GM23338 (cell line): ENCODE measurements at regions not wholly inside any gene's neighbourhood (a gene's known extent, or its start where the extent isn't known, plus 50 kb on each side); places are given as distances from the start of the nearest gene placed in this dataset.

Experiments
- CREB1 ChIP-seq: fragments of 250-450 bp; sonication (Bioruptor Pico); IDR thresholded peaks from 2 replicates; pipeline ENCODE4 v1.5.0; 2020; ENCODE audit warnings: low read depth, mild to moderate bottlenecking, moderate library complexity
- EZH2 ChIP-seq: fragments of 200-600 bp; sonication (generic); IDR thresholded peaks from one replicate; pipeline ENCODE4 v1.8.0; 2017; ENCODE audit warnings: antibody characterized with exemption, mild to moderate bottlenecking, low read depth; ENCODE audit not compliant: unreplicated experiment
- EZH2phosphoT487 ChIP-seq: fragments of 200-600 bp; sonication (generic); IDR thresholded peaks from one replicate; pipeline ENCODE4 v1.8.1; 2018; ENCODE audit warnings: antibody characterized with exemption; ENCODE audit not compliant: unreplicated experiment
- JUNB ChIP-seq: IDR thresholded peaks from one replicate; pipeline ENCODE4 v1.6.1; 2016; ENCODE audit warnings: antibody characterized with exemption; ENCODE audit not compliant: unreplicated experiment
- NANOG ChIP-seq: IDR thresholded peaks from 2 replicates; pipeline ENCODE4 v1.6.1; 2016; ENCODE audit warnings: antibody characterized with exemption, borderline replicate concordance
- POLR2AphosphoS5 ChIP-seq: IDR thresholded peaks from 2 replicates; pipeline ENCODE4 v1.6.1; 2016; ENCODE audit warnings: antibody characterized with exemption, low read depth
- STAT1 ChIP-seq: IDR thresholded peaks from one replicate; pipeline ENCODE4 v1.6.1; 2016; ENCODE audit warnings: antibody characterized with exemption; ENCODE audit not compliant: unreplicated experiment
- ZNF114 ChIP-seq: fragments of 250-450 bp; sonication (Bioruptor Pico); IDR thresholded peaks from 2 replicates; pipeline ENCODE4 v1.5.0; 2020; ENCODE audit warnings: mild to moderate bottlenecking, moderate library complexity
- ZNF331 ChIP-seq: fragments of 250-450 bp; sonication (Bioruptor Pico); IDR thresholded peaks from 2 replicates; pipeline ENCODE4 v1.5.0; 2020; ENCODE audit warnings: low read depth, mild to moderate bottlenecking, moderate library complexity
- TF ChIP-seq, protein P1 (sequence below), 2 experiments: fragments of 200-600 bp in 1 of 2; sonication (generic) in 1 of 2; conservative IDR thresholded peaks; 2 replicates each; pipeline versions ENCODE4 v1.5.1 to v1.6.1; 2016 to 2017; ENCODE audit warnings: antibody characterized with exemption in 2 of 2, low read depth in 2 of 2, mild to moderate bottlenecking in 2 of 2, moderate library complexity in 1 of 2
- TF ChIP-seq, protein P2 (sequence below): IDR thresholded peaks from one replicate; pipeline ENCODE4 v1.6.1; 2018; ENCODE audit warnings: antibody characterized with exemption; ENCODE audit not compliant: unreplicated experiment
- TF ChIP-seq, protein P3 (sequence below): IDR thresholded peaks from 2 replicates; pipeline ENCODE4 v1.6.1; 2016; ENCODE audit warnings: antibody characterized with exemption
- TF ChIP-seq, protein P4 (sequence below): fragments of 250-450 bp; sonication (Bioruptor Pico); IDR thresholded peaks from 2 replicates; pipeline ENCODE4 v1.5.0; 2020; ENCODE audit warnings: mild to moderate bottlenecking, moderate library complexity

DNA sequence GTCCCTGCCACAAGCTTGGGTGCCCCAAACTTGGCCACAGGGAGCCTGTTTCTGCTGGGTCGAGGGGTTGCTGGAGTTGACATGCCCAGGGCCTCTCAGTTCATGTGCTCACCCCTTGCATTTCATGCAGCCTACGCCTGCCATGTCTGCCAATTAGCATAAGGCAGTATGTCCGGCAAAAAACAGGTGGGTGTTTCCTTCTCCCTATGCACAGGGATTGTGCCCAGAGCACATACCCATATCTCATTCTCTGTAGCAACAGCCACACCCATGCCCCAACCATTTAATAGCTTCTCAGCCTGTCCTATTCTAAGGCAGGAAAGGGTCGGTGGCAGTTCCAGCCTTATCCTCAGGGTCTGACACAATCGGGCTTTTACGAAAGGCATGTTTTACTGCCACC is 340.4 kb upstream of the ASIC2 start:
- TF ChIP-seq, protein P1, sequence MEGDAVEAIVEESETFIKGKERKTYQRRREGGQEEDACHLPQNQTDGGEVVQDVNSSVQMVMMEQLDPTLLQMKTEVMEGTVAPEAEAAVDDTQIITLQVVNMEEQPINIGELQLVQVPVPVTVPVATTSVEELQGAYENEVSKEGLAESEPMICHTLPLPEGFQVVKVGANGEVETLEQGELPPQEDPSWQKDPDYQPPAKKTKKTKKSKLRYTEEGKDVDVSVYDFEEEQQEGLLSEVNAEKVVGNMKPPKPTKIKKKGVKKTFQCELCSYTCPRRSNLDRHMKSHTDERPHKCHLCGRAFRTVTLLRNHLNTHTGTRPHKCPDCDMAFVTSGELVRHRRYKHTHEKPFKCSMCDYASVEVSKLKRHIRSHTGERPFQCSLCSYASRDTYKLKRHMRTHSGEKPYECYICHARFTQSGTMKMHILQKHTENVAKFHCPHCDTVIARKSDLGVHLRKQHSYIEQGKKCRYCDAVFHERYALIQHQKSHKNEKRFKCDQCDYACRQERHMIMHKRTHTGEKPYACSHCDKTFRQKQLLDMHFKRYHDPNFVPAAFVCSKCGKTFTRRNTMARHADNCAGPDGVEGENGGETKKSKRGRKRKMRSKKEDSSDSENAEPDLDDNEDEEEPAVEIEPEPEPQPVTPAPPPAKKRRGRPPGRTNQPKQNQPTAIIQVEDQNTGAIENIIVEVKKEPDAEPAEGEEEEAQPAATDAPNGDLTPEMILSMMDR (conservative IDR thresholded peaks at IDR 0.05; ENCODE audit: low read depth in 2 of 2): no peak
- no peak for TF ChIP-seq POLR2AphosphoS5
- TF ChIP-seq EZH2: no peak
- TF ChIP-seq EZH2phosphoT487: no peak
- no peak for TF ChIP-seq ZNF114 (CRISPR knock-in tag)
- TF ChIP-seq, protein P2, sequence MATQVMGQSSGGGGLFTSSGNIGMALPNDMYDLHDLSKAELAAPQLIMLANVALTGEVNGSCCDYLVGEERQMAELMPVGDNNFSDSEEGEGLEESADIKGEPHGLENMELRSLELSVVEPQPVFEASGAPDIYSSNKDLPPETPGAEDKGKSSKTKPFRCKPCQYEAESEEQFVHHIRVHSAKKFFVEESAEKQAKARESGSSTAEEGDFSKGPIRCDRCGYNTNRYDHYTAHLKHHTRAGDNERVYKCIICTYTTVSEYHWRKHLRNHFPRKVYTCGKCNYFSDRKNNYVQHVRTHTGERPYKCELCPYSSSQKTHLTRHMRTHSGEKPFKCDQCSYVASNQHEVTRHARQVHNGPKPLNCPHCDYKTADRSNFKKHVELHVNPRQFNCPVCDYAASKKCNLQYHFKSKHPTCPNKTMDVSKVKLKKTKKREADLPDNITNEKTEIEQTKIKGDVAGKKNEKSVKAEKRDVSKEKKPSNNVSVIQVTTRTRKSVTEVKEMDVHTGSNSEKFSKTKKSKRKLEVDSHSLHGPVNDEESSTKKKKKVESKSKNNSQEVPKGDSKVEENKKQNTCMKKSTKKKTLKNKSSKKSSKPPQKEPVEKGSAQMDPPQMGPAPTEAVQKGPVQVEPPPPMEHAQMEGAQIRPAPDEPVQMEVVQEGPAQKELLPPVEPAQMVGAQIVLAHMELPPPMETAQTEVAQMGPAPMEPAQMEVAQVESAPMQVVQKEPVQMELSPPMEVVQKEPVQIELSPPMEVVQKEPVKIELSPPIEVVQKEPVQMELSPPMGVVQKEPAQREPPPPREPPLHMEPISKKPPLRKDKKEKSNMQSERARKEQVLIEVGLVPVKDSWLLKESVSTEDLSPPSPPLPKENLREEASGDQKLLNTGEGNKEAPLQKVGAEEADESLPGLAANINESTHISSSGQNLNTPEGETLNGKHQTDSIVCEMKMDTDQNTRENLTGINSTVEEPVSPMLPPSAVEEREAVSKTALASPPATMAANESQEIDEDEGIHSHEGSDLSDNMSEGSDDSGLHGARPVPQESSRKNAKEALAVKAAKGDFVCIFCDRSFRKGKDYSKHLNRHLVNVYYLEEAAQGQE: no peak
- TF ChIP-seq STAT1: no peak
- no peak for TF ChIP-seq JUNB
- no peak for TF ChIP-seq CREB1
- TF ChIP-seq ZNF331: no peak
- TF ChIP-seq, protein P3, sequence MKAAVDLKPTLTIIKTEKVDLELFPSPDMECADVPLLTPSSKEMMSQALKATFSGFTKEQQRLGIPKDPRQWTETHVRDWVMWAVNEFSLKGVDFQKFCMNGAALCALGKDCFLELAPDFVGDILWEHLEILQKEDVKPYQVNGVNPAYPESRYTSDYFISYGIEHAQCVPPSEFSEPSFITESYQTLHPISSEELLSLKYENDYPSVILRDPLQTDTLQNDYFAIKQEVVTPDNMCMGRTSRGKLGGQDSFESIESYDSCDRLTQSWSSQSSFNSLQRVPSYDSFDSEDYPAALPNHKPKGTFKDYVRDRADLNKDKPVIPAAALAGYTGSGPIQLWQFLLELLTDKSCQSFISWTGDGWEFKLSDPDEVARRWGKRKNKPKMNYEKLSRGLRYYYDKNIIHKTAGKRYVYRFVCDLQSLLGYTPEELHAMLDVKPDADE: no peak
- no peak for TF ChIP-seq NANOG
- TF ChIP-seq, protein P4, sequence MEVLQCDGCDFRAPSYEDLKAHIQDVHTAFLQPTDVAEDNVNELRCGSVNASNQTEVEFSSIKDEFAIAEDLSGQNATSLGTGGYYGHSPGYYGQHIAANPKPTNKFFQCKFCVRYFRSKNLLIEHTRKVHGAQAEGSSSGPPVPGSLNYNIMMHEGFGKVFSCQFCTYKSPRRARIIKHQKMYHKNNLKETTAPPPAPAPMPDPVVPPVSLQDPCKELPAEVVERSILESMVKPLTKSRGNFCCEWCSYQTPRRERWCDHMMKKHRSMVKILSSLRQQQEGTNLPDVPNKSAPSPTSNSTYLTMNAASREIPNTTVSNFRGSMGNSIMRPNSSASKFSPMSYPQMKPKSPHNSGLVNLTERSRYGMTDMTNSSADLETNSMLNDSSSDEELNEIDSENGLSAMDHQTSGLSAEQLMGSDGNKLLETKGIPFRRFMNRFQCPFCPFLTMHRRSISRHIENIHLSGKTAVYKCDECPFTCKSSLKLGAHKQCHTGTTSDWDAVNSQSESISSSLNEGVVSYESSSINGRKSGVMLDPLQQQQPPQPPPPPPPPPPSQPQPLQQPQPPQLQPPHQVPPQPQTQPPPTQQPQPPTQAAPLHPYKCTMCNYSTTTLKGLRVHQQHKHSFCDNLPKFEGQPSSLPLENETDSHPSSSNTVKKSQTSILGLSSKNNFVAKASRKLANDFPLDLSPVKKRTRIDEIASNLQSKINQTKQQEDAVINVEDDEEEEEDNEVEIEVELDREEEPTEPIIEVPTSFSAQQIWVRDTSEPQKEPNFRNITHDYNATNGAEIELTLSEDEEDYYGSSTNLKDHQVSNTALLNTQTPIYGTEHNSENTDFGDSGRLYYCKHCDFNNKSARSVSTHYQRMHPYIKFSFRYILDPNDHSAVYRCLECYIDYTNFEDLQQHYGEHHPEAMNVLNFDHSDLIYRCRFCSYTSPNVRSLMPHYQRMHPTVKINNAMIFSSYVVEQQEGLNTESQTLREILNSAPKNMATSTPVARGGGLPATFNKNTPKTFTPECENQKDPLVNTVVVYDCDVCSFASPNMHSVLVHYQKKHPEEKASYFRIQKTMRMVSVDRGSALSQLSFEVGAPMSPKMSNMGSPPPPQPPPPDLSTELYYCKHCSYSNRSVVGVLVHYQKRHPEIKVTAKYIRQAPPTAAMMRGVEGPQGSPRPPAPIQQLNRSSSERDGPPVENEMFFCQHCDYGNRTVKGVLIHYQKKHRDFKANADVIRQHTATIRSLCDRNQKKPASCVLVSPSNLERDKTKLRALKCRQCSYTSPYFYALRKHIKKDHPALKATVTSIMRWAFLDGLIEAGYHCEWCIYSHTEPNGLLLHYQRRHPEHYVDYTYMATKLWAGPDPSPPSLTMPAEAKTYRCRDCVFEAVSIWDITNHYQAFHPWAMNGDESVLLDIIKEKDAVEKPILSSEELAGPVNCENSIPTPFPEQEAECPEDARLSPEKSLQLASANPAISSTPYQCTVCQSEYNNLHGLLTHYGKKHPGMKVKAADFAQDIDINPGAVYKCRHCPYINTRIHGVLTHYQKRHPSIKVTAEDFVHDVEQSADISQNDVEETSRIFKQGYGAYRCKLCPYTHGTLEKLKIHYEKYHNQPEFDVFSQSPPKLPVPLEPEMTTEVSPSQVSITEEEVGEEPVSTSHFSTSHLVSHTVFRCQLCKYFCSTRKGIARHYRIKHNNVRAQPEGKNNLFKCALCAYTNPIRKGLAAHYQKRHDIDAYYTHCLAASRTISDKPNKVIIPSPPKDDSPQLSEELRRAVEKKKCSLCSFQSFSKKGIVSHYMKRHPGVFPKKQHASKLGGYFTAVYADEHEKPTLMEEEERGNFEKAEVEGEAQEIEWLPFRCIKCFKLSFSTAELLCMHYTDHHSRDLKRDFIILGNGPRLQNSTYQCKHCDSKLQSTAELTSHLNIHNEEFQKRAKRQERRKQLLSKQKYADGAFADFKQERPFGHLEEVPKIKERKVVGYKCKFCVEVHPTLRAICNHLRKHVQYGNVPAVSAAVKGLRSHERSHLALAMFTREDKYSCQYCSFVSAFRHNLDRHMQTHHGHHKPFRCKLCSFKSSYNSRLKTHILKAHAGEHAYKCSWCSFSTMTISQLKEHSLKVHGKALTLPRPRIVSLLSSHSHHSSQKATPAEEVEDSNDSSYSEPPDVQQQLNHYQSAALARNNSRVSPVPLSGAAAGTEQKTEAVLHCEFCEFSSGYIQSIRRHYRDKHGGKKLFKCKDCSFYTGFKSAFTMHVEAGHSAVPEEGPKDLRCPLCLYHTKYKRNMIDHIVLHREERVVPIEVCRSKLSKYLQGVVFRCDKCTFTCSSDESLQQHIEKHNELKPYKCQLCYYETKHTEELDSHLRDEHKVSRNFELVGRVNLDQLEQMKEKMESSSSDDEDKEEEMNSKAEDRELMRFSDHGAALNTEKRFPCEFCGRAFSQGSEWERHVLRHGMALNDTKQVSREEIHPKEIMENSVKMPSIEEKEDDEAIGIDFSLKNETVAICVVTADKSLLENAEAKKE (CRISPR knock-in tag): no peak
